ENCODE measurements at regions not wholly inside any gene's neighbourhood (a gene's known extent, or its start where the extent isn't known, plus 50 kb on each side); places are given as distances from the start of the nearest gene placed in this dataset.

DNA sequence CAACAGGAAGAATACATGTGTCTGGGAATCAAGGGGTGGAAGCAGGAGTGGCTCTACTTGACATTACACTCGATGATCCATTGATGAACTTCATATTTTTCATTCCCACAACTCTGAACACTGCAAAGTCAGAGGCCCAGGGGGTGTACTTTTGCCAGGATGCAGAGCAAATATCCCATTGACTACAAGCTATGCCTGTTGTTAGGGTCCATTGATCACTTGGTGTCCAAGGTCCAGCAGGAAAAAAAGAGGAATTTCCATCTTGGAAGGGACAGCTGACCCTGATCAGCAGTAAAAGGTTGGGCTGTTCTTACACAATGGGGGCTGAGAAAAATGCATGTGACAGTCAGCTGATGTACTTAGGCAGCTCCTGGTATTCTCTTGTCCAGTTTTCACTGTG, 118.5 kb upstream of the MAP1B start:
- TF ChIP-seq GATA2 (IDR thresholded peaks at IDR 0.05; ENCODE audit: low read depth, low read length) (no peak), GATA3 (IDR thresholded peaks at IDR 0.05; ENCODE audit: low read depth, low read length) (no peak)

Measured in SH-SY5Y (cell line).